Hepatic stellate cell (primary cell): ENCODE measurements at regions not wholly inside any gene's neighbourhood (a gene's known extent, or its start where the extent isn't known, plus 50 kb on each side); places are given as distances from the start of the nearest gene placed in this dataset.

Source experiments
- DNase-seq: peaks from one replicate; pipeline ENCODE4 v3.0.0; 2011; ENCODE audit warnings: low spot score

DNA sequence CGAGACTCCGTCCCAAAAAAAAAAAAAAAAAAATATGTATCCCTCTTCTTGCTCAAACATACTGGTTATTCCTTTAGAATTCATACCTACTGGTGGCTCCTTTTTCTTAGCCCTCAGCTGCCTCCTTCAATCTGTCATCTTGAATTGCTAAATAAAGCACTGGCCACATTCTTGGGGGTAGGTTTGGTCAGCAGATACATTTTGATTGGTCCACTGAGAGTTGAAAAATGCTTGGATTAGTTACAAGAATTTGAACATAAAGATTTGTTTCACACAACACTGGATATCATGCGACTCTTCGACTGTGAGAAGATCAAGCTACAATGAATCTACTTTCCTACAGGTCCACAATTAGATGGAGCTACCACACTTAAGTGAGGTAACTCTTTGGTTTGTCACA, 906.1 kb upstream of the SLC39A10 start:
- DNase-seq = no peak

DNA sequence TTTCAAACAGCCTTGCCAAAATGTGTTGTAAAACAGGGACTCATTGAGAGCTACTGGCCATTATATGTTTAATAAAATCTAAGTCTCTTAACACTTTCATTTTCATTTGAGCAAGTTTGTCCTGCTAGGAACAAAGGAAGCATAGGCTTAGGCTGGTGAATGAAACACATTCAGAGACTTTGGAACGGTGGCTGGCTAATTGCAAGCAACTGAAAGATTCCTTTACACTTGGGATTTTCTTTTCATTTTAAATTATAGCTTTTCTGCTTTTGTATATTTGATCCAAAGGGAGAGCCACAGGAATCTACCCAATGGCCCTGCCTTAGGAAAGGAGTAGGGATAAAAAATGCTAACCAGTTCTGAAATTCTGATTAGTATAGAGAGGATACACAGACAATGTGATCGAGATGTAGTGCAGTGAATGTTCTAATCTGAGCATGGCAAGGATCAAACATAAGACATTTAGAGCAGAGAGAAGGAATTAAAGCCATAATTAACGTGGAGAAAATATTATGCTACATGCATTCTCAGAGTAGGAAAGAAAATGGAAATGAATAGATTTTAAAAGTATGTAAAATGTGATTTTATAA, 911.4 kb upstream of the SLC39A10 start:
- DNase-seq = no peak

DNA sequence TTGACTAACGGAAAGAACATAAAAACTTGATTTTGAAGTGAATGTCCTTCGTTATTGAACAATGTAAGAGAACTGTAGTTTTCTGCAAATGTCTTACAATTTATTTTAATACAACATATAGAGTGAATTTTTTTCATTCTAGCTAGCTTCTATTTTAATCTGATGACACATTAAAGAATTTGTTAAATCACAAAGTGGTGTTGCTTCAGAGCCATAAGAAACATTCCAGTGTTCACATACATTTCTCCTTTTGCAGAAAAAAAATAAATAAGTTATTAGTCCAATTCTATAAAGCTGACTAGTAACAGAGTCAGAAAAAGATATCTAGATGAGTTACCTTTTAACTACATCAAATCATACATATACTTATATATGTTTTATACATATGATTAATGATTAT, 914.3 kb upstream of the SLC39A10 start:
- DNase-seq = no peak

DNA sequence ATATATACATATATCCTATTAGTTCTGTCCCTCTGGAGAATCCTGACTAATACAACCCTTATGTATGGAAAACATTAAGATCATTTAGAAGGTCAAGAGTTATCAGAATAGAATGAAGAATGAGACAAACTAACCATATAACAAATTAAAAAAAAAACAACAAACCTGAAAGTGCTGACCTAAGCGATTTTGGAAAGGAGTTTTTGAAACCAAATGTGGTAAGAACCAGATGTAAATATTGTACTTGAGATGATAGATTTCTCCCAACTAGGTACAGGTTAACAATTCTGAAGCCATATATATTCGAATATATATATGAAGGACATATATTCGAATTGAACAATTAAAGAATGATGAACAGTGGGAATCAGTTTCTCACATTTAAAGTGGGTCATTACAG, 917.8 kb upstream of the SLC39A10 start:
- no peak for DNase-seq

DNA sequence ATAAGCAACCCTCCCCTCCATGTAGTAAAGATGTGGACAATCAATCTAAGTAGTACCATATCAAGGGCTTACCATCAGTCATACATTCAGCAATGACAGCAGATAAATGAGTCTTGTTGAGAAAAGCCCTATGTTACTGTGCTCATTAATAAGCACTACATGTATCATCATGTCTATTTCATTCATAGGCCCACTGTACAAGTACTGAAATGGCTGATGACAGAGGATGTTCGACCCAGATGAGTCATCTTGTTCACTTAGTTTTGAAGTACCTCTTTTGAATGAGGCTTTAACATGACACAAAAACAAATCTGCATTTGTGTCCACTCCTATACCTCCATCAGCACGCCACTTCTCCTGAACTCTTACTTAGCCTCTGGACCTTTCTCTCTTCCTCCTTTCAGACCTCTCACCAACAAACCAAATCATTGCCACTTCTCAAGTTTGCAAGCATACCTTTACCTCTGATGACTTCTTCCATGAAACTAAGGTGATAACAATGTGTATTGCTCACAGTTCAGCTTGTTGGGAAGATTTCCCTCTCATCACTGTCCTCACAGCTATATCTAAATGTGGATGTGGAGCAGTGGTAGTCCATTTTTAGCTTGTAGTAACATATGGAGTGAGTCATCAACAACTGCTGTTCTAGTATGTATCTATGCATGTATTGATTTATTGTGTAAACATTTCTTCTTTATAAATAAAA, 921.0 kb upstream of the SLC39A10 start:
- no peak for DNase-seq

DNA sequence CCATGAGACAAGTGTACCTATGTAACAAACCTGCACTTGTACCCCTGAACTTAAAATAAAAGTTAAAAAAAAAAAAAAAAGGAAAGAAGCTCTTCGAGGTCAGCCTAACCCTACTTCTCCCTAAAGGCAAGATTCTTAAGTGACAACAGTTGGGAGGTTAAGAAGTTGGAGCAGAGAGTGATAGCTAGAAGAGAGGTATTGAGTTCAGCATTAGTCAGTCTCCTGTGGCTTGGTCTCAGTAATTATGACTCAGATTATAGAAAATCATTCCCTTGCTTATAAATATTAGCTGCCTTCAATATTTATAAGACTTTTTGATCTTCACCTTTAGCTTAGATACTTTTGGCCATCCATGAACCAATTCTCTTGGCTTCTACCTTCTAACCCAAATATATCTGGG, 926.8 kb upstream of the SLC39A10 start:
- no peak for DNase-seq

DNA sequence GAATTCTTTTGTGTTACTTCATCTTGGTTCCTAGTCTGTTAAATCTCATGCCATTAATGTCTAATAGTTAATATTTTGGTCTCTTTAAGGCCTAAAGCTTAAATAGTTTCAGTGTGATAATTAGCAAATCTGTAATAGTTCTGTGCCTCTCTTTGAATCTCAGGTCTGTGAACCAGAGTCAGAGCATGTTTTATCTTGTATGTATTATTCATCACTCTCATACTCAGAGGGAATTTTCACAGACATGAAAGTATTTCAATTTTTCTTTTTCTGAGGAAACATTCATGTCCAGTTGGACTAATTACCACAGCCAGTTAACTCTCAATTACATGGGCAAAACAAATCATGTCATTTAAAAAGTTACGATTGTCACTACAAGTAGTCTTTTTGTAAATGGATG, 931.9 kb upstream of the SLC39A10 start:
- no peak for DNase-seq

DNA sequence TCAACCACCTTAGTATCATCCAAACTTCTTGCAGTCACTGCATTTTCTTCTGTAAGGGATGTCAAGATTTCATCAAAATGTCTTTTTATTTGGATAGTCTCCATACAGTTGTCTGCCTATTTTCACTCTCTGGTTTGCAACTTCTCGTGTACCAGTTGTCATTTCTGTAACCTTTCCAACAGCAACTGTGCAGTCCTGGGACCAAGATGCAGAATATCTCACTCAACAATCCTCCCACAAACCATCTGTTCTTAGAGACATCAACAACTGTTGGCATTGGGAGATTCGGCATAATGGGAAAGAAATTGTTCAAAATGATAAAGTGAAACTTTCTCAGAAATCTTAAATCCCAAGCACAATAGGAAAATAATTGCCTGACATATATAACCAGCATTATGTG, 933.6 kb upstream of the SLC39A10 start:
- DNase-seq = no peak

DNA sequence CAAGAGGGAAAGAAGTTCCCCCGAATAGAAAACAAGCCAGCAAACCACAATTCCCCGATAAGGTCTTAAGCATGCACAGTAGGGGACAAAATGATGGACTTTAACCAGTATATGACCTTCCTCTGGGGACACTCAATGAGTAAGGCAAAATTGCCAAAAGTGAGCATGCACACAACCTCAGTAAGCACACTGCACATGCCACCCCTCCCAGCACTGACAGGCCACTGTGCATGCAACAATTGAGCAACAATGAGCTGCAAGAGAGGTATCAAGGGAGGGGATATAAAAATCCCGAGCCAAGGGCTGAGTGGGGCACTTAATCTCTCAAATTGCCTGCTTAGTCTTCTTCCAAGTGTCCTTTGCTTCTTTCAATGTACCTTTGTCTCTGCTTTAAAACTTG, 935.8 kb upstream of the SLC39A10 start:
- no peak for DNase-seq

DNA sequence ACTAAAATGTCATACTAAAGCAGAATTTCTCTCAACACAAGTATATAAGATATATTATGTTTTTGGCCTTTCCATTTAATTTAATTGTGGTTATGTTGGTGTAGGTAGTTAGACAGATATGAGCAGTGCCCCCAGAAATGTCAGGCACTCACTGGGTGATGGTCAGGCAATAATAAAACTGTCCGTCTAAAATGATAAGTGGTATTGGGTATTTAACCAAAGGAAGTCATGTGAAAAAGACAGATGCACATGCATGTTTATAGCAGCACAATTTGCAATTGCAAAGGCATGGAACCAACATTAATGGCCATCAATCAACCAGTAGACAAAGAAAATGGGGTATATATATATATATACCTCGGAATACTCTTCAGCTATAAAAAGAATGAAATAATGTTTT, 936.6 kb upstream of the SLC39A10 start:
- DNase-seq = no peak

DNA sequence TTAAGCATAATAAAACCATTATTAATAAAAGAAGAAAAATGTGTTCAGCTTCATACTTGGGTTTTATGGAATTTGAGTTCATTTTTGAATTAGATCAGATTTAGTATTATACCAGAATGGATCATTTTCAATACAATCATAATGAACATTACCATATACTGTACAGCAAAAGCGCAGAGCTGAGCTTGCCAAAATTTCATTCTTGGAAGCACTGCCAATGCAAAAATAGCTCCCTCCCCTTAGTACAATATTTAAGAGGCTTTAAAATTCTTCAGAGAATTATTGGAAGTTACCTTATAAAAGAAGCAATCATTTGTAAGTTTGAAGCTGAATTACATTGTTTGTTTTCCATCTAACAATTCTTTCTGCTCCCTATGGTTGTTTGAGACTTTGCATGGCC, 938.1 kb upstream of the SLC39A10 start:
- no peak for DNase-seq

DNA sequence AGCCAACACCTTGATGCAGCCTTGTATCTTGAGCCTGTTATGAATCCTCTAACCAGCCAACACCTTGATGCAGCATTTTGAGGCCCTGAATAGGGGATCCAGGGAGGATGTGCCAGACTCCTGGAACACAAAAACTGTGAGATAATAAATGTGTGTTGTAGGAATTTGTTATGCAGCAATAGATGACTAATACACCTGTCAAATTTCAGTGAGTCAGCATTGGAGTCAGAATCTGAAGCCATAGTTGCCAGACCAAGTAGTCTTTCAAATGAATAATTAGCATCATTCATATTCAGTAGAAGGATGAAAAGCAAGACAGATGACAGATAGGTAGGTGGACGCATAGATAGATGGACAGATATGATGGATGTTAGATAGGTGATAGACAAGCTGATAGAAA, 942.5 kb upstream of the SLC39A10 start:
- DNase-seq = no peak

DNA sequence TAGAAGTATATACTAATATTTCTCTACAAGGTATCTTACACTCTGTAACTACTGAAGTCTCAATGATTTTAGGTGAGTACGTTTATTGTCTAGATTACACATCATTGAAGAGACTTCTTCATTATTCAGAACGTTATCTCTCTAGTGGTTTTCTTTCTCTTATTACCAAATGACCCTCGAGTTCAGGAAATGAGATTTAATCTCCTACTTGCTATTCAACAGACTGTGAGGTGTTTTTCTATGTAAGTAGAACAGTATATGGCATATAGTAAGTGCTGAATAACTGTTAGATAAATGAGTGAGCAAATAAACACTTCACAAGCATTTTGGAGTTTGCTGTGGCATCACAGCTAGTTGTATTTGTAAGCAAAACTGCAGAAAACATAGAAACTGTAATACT, 947.2 kb upstream of the SLC39A10 start:
- no peak for DNase-seq

DNA sequence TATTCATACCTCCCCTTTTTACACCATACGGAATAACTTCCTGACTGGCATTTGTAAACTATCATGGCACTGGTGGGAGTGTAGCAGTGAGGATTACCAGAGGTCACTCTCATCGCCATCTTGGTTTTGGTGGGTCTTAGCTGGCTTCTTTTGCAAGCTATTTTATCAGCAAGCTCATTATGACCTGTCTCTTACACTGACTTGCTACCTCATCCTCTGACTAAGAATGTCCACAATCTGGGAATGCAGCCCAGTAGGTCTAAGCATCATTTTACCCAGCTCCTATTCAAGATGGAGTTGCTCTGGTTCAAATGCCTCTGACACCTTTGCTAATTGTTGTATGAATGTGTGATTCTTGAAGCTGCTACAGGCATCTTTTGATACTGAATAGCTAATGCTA, 950.8 kb upstream of the SLC39A10 start:
- DNase-seq = no peak

DNA sequence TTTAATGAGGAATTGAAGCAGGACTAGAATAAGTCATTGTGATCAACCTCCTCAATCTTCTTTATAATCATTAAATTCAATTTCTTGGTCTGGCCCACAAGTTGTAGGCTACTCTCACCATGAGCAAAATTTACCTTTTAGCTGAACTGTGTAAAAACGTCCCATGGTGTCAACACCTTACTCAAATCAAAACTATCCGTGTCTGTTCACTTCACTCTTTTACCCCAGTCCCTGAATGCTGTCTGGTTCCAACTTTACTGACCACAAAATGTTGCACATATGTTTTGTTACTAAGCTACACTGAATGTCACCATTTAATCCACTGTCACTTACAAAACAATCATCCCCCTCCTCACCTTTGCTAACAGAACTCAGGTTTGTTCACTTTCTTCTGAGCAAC, 951.6 kb upstream of the SLC39A10 start:
- DNase-seq = no peak

DNA sequence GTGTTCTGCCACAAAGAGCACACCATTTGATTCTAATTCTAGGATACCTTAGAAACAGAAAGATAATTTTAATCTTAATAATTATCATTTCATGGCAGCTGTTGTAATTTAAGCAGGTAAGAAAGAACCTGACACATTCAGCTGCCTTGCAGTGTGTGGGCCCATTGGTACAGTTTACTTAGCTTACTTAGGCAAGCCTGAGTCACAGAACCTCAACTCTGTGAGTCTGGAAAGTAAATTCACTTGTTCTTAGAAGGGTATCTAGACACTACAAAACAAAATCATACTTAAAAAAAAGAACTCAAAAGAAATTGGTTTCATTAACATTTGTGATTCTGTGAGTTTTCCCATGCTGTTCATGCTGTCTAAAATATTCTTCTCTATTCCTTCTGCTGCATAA, 956.3 kb upstream of the SLC39A10 start:
- DNase-seq = no peak

DNA sequence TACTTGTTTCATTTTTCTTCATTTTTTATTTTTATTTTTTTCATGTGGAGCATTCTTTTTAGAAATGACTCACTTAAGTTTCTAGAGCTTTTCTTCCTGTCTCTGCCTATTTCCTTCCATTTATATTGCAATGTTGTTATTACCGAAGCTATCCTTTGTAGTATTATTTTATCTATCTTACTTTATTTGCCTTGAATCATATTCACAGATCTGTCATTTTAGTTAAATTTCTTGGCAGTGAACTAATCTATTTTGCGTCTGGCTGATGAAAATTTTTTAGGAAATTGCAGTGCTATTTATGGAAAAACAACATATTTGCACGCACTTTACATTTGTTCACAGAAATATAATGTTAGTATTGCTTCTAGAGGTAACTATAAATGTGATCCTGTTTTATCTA, 956.9 kb upstream of the SLC39A10 start:
- no peak for DNase-seq

DNA sequence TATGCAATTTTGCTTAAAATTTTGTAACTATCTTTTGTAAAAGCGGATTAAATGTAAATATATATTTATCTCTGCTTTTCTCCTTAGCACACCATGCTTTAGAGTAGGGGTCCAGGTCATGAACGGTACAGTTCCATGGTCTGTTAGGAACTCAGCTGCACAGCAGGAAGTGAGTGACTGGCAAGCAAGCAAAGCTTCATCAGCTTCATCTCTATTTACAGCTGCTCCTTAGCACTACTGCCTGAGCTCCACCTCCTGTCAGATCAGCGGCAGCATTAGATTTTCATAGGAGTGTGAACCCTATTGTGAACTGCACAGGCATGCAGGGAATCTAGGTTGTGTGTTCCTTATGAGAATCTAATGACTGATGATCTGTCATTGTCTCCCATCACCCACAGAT, 959.0 kb upstream of the SLC39A10 start:
- no peak for DNase-seq

DNA sequence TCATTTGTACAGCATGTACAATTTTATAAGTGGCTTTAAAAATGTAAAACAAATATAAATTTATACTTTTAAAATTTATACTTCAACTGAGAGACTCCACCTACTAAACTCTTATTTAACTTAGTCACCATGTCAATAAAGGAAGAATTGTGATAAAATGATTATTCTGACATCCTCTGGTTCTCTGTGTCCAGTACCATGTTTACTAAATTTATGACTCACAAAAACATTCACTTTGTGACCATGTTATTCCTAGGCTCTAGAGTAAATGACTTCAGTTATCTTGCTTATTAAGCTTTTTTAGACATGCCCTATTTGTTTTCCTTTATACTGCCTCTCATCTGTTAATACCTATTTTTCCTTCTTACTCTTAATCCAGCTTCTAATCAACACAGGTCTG, 959.6 kb upstream of the SLC39A10 start:
- no peak for DNase-seq

DNA sequence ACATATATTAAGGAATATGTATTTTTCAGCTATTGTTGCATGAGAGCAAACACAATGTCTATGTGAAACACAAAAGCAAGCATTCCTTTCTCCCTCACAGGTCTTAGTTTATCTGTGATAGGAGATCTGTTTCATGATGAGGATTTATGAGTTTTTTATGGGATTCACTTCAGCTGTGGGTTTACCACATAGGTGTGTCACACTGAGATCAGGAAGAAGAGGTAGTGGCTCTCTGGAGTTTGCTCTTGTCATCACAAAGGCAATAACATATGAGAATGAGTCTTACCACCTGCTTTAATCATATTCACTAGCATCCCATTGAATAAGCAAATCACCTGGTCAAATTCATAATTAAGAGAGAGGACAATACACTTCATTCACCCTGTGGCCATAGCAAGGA, 960.3 kb upstream of the SLC39A10 start:
- DNase-seq = no peak

DNA sequence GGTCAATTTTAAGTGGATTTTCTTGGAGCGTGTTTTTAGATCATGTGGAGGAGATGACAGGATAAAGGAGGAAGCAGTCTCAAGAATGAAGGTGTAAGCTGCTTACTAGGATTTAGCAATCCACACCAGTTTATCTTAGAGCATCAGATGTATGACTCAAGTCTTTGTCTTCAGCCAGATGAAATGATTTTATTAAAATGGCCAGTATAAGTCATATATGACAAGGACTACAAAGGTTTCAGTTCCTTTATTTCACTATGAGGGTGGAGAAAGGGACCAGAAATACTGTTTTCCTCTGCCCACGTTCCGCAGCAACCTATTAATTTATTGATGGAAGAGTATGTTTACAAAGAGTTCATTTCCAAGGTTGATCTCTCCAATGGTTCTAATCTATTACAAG, 970.5 kb upstream of the SLC39A10 start:
- no peak for DNase-seq

DNA sequence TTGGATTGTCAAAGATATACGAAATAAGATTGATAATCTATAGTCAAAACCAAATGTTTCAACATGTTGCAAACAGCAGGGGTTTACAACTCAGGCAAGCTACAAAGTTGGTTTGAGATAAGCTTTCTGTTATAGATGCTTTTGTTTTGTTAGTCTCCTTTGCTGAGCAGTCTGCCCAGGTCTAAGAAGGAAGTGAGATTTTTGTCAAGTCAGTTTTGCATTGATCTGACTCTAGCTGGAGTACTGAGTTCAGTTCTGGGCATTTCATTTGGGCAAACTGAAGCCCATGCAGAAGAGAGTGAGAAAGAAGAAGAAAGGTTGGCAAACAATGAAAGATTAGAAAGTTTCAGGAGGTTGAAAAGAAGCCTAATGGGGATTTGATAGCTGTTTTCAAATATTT, 983.0 kb upstream of the SLC39A10 start:
- no peak for DNase-seq

DNA sequence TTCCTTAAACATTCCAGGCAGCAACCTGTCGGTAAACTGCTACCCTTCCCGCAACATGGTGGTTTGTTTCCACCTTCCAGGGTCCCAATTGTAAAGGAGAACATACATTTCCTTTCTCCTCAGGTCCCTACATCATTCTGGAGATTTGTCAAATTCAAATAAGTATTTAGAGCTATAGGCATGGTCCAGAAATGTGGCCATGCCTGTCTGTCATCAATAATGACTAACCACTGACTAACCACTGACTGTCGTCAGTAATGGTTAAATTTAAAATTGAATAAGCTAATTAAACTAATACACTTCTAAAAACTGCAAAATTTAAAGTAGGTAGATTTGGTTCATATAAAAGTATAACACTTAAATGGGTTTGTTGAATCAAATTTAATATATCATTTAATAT, 984.0 kb upstream of the SLC39A10 start:
- DNase-seq = no peak

DNA sequence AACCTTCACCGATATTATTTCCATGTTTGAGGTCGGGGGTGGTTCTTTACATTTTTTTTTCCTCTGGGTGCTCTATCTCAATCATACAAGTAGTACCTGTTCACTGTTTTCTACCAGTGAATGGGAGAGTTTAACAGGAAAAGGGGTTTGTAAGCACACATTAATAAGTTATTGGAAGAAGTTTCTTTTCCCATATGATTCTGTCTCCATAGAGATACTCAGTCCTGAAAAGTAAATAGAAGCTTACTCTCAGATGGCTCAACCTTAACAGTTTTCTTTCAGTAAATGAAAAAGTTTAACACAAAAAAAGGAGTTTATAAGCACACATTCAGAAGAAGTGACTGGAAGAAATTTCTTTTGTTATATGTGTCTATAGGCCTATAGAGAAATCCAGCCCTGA, 995.6 kb upstream of the SLC39A10 start:
- no peak for DNase-seq
